AG10803 (cell line): ENCODE measurements at regions not wholly inside any gene's neighbourhood (a gene's known extent, or its start where the extent isn't known, plus 50 kb on each side); places are given as distances from the start of the nearest gene placed in this dataset.
A peak's percentile ranks its signal among the peaks of the same experiment; 100 is the strongest.

Experiments used
- DNase-seq: peaks from one replicate; pipeline ENCODE4 v3.0.0; 2010; ENCODE audit warnings: low read depth
- H3K4me3 ChIP-seq: 2 replicates; pipeline ENCODE4 v1.5.1; 2011; ENCODE audit warnings: mild to moderate bottlenecking, low read length, control low read depth
- CTCF ChIP-seq: conservative IDR thresholded peaks from 2 replicates; pipeline ENCODE4 v1.5.1; 2011; ENCODE audit warnings: mild to moderate bottlenecking, low read length, control low read depth, inconsistent platforms

GRCh38 chr12:115042341-115042740, 358.4 kb upstream of the TBX3 start:
- no peak for DNase-seq
- TF ChIP-seq CTCF: no peak
- H3K4me3 ChIP-seq: no peak overlapping the region

- no peak for DNase-seq
- no peak overlapping the region for H3K4me3 ChIP-seq
- no peak for TF ChIP-seq CTCF
Measured at GRCh38 chr12:115037830-115038229, 353.9 kb upstream of the TBX3 start.

GRCh38 chr12:115035535-115036107, 351.6 kb upstream of the TBX3 start:
- TF ChIP-seq CTCF: no peak
- H3K4me3 ChIP-seq: no peak overlapping the region
- no peak for DNase-seq

- no peak overlapping the region for H3K4me3 ChIP-seq
- DNase-seq: no peak
- TF ChIP-seq CTCF: no peak
Measured at GRCh38 chr12:115032521-115032920, 348.5 kb upstream of the TBX3 start.

- no peak for DNase-seq
- H3K4me3 ChIP-seq: no peak overlapping the region
- no peak for TF ChIP-seq CTCF
Measured at GRCh38 chr12:115030017-115030416, 346.0 kb upstream of the TBX3 start.

GRCh38 chr12:115024531-115024930, 340.6 kb upstream of the TBX3 start:
- TF ChIP-seq CTCF: no peak
- H3K4me3 ChIP-seq: no peak overlapping the region
- DNase-seq: no peak

GRCh38 chr12:115023279-115024265, 339.6 kb upstream of the TBX3 start:
- DNase-seq: peak; percentile 73
- H3K4me3 ChIP-seq: no peak overlapping the region
- no peak for TF ChIP-seq CTCF
